Midbrain (tissue), 1 donor: ENCODE measurements at regions not wholly inside any gene's neighbourhood (a gene's known extent, or its start where the extent isn't known, plus 50 kb on each side); places are given as distances from the start of the nearest gene placed in this dataset.
"Not testable (repeated sequence)": the region's sequence is repeated elsewhere in the genome, so short reads cannot be mapped to it uniquely, and the experiment has no call there.

Experiments used
- DNase-seq: peaks from one replicate; lab custom pipeline; 2025; lab: John Stamatoyannopoulos, UW

GRCh38 chr22:26806445-26807175 is 149.2 kb downstream of the MIAT start:
- DNase-seq, result no peak

- DNase-seq, result no peak
Observed at GRCh38 chr22:26811647-26811992, 154.2 kb downstream of the MIAT start.

- DNase-seq, result no peak
Observed at GRCh38 chr22:26812731-26813130, 155.3 kb downstream of the MIAT start.

- DNase-seq, result no peak
Observed at GRCh38 chr22:26816726-26817125, 159.3 kb downstream of the MIAT start.

GRCh38 chr22:26817926-26818325 is 160.5 kb downstream of the MIAT start:
- DNase-seq, result no peak

- no peak for DNase-seq
Observed at GRCh38 chr22:26821854-26822253, 164.5 kb downstream of the MIAT start.

GRCh38 chr22:26822313-26822712 is 164.9 kb downstream of the MIAT start:
- DNase-seq, result no peak

GRCh38 chr22:26823966-26824365 is 166.6 kb downstream of the MIAT start:
- no peak for DNase-seq

GRCh38 chr22:26825960-26826935 is 168.9 kb downstream of the MIAT start:
- DNase-seq, result no peak

- DNase-seq, result no peak
Observed at GRCh38 chr22:26827611-26828010, 170.2 kb downstream of the MIAT start.

- DNase-seq, result no peak
Observed at GRCh38 chr22:26828311-26828710, 170.9 kb downstream of the MIAT start.

GRCh38 chr22:26830837-26831236 is 173.4 kb downstream of the MIAT start:
- no peak for DNase-seq

- DNase-seq, result no peak
Observed at GRCh38 chr22:26835023-26835422, 177.6 kb downstream of the MIAT start.

- no peak for DNase-seq
Observed at GRCh38 chr22:26835929-26836528, 178.6 kb downstream of the MIAT start.

GRCh38 chr22:26837784-26838470 is 180.5 kb downstream of the MIAT start:
- no peak for DNase-seq

GRCh38 chr22:26838471-26838825 is 181.1 kb downstream of the MIAT start:
- DNase-seq, result no peak

GRCh38 chr22:26839216-26839615 is 181.8 kb downstream of the MIAT start:
- no peak for DNase-seq

- DNase-seq, result not testable (repeated sequence)
Observed at GRCh38 chr22:26840770-26841169, 183.4 kb downstream of the MIAT start.

GRCh38 chr22:26842103-26842502 is 184.7 kb downstream of the MIAT start:
- DNase-seq, result no peak

GRCh38 chr22:26845021-26845743 is 187.8 kb downstream of the MIAT start:
- DNase-seq, result no peak

GRCh38 chr22:26846076-26846475 is 188.7 kb downstream of the MIAT start:
- DNase-seq, result no peak

GRCh38 chr22:26846645-26847044 is 189.3 kb downstream of the MIAT start:
- DNase-seq, result no peak
